Muscle of back (tissue), 3 donors: ENCODE measurements at regions not wholly inside any gene's neighbourhood (a gene's known extent, or its start where the extent isn't known, plus 50 kb on each side); places are given as distances from the start of the nearest gene placed in this dataset.

ENCODE experiments used
- DNase-seq, 3 donors: peaks; one replicate each; pipeline versions ENCODE4 v3.0.0 to v3.0.0-alpha.2; 2013

- peak in 1 of 3 donors; percentile 56 for DNase-seq
Observed at GRCh38 chr12:105843561-105843960, 295.2 kb downstream of the NUAK1 start.

- DNase-seq = peak in 2 of 3 donors; percentile 75 to 86
Observed at GRCh38 chr12:105843986-105844760, 294.6 kb downstream of the NUAK1 start.

GRCh38 chr12:105846331-105846730, 292.4 kb downstream of the NUAK1 start:
- DNase-seq = no peak

GRCh38 chr12:105847068-105847467, 291.7 kb downstream of the NUAK1 start:
- no peak for DNase-seq

- no peak for DNase-seq
Observed at GRCh38 chr12:105848286-105848685, 290.5 kb downstream of the NUAK1 start.

- no peak for DNase-seq
Observed at GRCh38 chr12:105850103-105850968, 288.4 kb downstream of the NUAK1 start.

GRCh38 chr12:105852496-105852895, 286.3 kb downstream of the NUAK1 start:
- no peak for DNase-seq

- DNase-seq = peak in 2 of 3 donors; percentile 41 to 62
Observed at GRCh38 chr12:105852951-105853350, 285.8 kb downstream of the NUAK1 start.

GRCh38 chr12:105854071-105854470, 284.7 kb downstream of the NUAK1 start:
- DNase-seq = no peak

GRCh38 chr12:105855361-105856047, 283.2 kb downstream of the NUAK1 start:
- peak in 2 of 3 donors; percentile 54 to 78 for DNase-seq

GRCh38 chr12:105856048-105856405, 282.7 kb downstream of the NUAK1 start:
- no peak for DNase-seq

GRCh38 chr12:105858981-105859710, 279.6 kb downstream of the NUAK1 start:
- DNase-seq = no peak

- no peak for DNase-seq
Observed at GRCh38 chr12:105860561-105861207, 278.1 kb downstream of the NUAK1 start.

GRCh38 chr12:105861227-105861626, 277.5 kb downstream of the NUAK1 start:
- DNase-seq = no peak

- DNase-seq = no peak
Observed at GRCh38 chr12:105862163-105862821, 276.5 kb downstream of the NUAK1 start.

GRCh38 chr12:105864316-105864715, 274.4 kb downstream of the NUAK1 start:
- no peak for DNase-seq

GRCh38 chr12:105864901-105865300, 273.9 kb downstream of the NUAK1 start:
- no peak for DNase-seq

GRCh38 chr12:105865886-105866285, 272.9 kb downstream of the NUAK1 start:
- no peak for DNase-seq

GRCh38 chr12:105874121-105874520, 264.6 kb downstream of the NUAK1 start:
- DNase-seq = no peak

- DNase-seq = no peak
Observed at GRCh38 chr12:105876396-105876927, 262.3 kb downstream of the NUAK1 start.
